HUES48 (cell line): ENCODE measurements at regions not wholly inside any gene's neighbourhood (a gene's known extent, or its start where the extent isn't known, plus 50 kb on each side); places are given as distances from the start of the nearest gene placed in this dataset.

ENCODE experiments used
- H3K27ac ChIP-seq: one replicate; pipeline ENCODE4 v1.7.0; 2013; ENCODE audit warnings: low read depth, low read length, inconsistent platforms
- H3K27me3 ChIP-seq: 2 replicates; pipeline ENCODE4 v1.6.1; 2013; ENCODE audit warnings: mild to moderate bottlenecking, low read length; ENCODE audit not compliant: control insufficient read depth, insufficient read depth
- H3K36me3 ChIP-seq: 2 replicates; pipeline ENCODE4 v1.6.1; 2013; ENCODE audit warnings: low read length; ENCODE audit not compliant: control insufficient read depth, insufficient read depth
- H3K4me1 ChIP-seq: 2 replicates; pipeline ENCODE4 v1.6.1; 2013; ENCODE audit warnings: mild to moderate bottlenecking, low read length; ENCODE audit not compliant: control insufficient read depth, insufficient read depth
- H3K4me3 ChIP-seq: 2 replicates; pipeline ENCODE4 v1.5.1; 2013; ENCODE audit warnings: mild to moderate bottlenecking, low read depth, low read length
- H3K9ac ChIP-seq: 2 replicates; pipeline ENCODE4 v1.6.1; 2013; ENCODE audit warnings: mild to moderate bottlenecking, low read depth, low read length, moderate library complexity
- H3K9me3 ChIP-seq: 2 replicates; pipeline ENCODE4 v1.6.1; 2013; ENCODE audit warnings: low read length; ENCODE audit not compliant: control insufficient read depth, insufficient read depth

DNA sequence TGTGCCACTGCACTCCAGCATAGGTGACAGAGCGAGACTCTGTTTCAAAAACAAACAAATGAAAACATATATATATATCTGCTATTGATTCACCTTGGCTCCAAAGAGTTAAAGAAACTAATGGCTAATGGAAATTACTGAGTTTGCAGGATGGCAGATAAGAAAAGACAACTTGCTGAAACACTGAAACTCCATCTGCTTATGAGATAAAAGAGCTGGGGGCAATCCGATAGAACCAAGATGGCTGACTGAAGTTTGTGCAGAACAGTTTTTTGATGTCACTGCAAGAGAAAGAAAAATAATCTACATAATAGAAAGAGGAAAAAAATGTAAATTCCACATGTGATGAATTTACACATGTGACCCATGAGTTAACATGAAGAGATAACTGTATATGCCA is 88.2 kb downstream of the LRATD1 start:
- H3K4me1 ChIP-seq = no peaks in the 10 kb centered on the region
- no peak overlapping the region for H3K9ac ChIP-seq
- no peaks in the 10 kb centered on the region for H3K9me3 ChIP-seq
- no peaks in the 10 kb centered on the region for H3K36me3 ChIP-seq
- H3K27ac ChIP-seq = no peak overlapping the region
- H3K27me3 ChIP-seq = no peaks in the 10 kb centered on the region
- no peak overlapping the region for H3K4me3 ChIP-seq

GRCh38 chr2:14722904-14723570 is 90.5 kb downstream of the LRATD1 start:
- Histone ChIP-seq H3K36me3 (no peaks in the 10 kb centered on the region), H3K9ac (no peak overlapping the region), H3K4me1 (no peaks in the 10 kb centered on the region), H3K27ac (no peak overlapping the region), H3K27me3 (no peaks in the 10 kb centered on the region), H3K4me3 (no peak overlapping the region), H3K9me3 (no peaks in the 10 kb centered on the region)

GRCh38 chr2:14723684-14724083 is 91.2 kb downstream of the LRATD1 start:
- no peaks in the 10 kb centered on the region for H3K9me3 ChIP-seq

DNA sequence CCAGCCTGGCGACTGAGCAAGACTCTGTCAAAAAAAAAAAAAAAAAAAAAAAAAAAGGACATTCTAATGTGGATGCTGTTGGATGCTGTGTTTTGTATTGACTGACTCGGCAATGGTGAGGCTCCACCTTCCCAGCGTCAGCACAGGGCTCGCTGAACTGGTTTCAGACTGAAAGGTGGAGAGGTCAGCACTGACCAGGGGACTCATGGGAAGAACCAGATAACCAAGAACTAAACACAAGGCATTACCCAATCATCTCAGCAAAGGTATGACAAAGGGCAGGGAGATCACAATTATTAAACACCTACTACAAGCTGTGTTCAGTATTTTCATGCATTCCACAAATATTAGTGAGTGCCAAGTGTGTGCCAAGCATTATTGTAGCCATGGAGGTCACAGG is 103.2 kb downstream of the LRATD1 start:
- Histone ChIP-seq H3K9me3 (no peaks in the 10 kb centered on the region), H3K9ac (no peak overlapping the region)

More at GRCh38 chr2:14723684-14724083, 91.2 kb downstream of the LRATD1 start:
- no peak overlapping the region for H3K9ac ChIP-seq
- no peaks in the 10 kb centered on the region for H3K27me3 ChIP-seq
- H3K27ac ChIP-seq = no peak overlapping the region
- H3K36me3 ChIP-seq = no peaks in the 10 kb centered on the region
- no peaks in the 10 kb centered on the region for H3K4me1 ChIP-seq
- no peak overlapping the region for H3K4me3 ChIP-seq

GRCh38 chr2:14737201-14737600 is 104.7 kb downstream of the LRATD1 start:
- H3K4me3 ChIP-seq = no peak overlapping the region
- no peak overlapping the region for H3K27ac ChIP-seq
- no peaks in the 10 kb centered on the region for H3K27me3 ChIP-seq
- no peaks in the 10 kb centered on the region for H3K4me1 ChIP-seq
- H3K9ac ChIP-seq = no peak overlapping the region
- H3K36me3 ChIP-seq = no peaks in the 10 kb centered on the region
- no peaks in the 10 kb centered on the region for H3K9me3 ChIP-seq

More for the DNA sequence above, 103.2 kb downstream of the LRATD1 start:
- Histone ChIP-seq H3K4me3 (no peak overlapping the region), H3K27ac (no peak overlapping the region), H3K27me3 (no peaks in the 10 kb centered on the region), H3K4me1 (no peaks in the 10 kb centered on the region), H3K36me3 (no peaks in the 10 kb centered on the region)

GRCh38 chr2:14743861-14744260 is 111.3 kb downstream of the LRATD1 start:
- H3K4me1 ChIP-seq = no peaks in the 10 kb centered on the region
- H3K9me3 ChIP-seq = peaks cover 18% of the 10 kb centered on the region
- no peak overlapping the region for H3K9ac ChIP-seq
- no peaks in the 10 kb centered on the region for H3K27me3 ChIP-seq
- H3K27ac ChIP-seq = no peak overlapping the region
- H3K36me3 ChIP-seq = no peaks in the 10 kb centered on the region
- H3K4me3 ChIP-seq = no peak overlapping the region

GRCh38 chr2:14745288-14746076 is 113.0 kb downstream of the LRATD1 start:
- no peaks in the 10 kb centered on the region for H3K27me3 ChIP-seq
- H3K4me3 ChIP-seq = no peak overlapping the region
- no peak overlapping the region for H3K27ac ChIP-seq
- no peak overlapping the region for H3K9ac ChIP-seq
- H3K36me3 ChIP-seq = no peaks in the 10 kb centered on the region
- H3K9me3 ChIP-seq = peaks cover 18% of the 10 kb centered on the region
- no peaks in the 10 kb centered on the region for H3K4me1 ChIP-seq

GRCh38 chr2:14746133-14746532 is 113.6 kb downstream of the LRATD1 start:
- Histone ChIP-seq H3K9ac (no peak overlapping the region), H3K9me3 (peaks cover 18% of the 10 kb centered on the region), H3K36me3 (no peaks in the 10 kb centered on the region), H3K4me1 (no peaks in the 10 kb centered on the region), H3K4me3 (no peak overlapping the region), H3K27ac (no peak overlapping the region), H3K27me3 (no peaks in the 10 kb centered on the region)

GRCh38 chr2:14747447-14747846 is 114.9 kb downstream of the LRATD1 start:
- Histone ChIP-seq H3K9ac (no peak overlapping the region), H3K27ac (no peak overlapping the region), H3K4me3 (no peak overlapping the region), H3K27me3 (no peaks in the 10 kb centered on the region), H3K36me3 (no peaks in the 10 kb centered on the region), H3K9me3 (peaks cover 18% of the 10 kb centered on the region), H3K4me1 (no peaks in the 10 kb centered on the region)

DNA sequence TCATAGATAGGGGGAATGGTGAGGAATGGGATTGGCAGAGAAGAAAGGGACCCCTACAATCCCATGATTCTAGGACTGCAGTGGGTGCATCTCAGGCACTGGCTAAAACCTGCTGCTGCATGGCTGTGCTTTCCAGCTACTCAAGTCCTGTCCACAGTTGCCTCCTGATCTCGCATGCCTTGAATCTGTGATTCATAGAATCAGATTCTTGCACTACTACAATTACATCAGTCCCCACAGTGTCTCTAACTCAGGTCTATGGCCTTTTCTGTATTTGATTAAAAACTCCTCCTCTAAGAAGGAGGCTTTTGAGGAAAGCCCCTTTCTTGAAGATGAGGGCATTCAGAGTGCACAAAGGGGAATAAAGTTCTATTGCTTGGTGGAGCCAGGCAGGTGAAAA is 117.4 kb downstream of the LRATD1 start:
- Histone ChIP-seq H3K4me1 (no peaks in the 10 kb centered on the region), H3K9ac (no peak overlapping the region), H3K27me3 (no peaks in the 10 kb centered on the region), H3K9me3 (peaks cover 18% of the 10 kb centered on the region), H3K4me3 (no peak overlapping the region), H3K27ac (no peak overlapping the region), H3K36me3 (no peaks in the 10 kb centered on the region)

- H3K27ac ChIP-seq = no peak overlapping the region
- H3K4me1 ChIP-seq = no peaks in the 10 kb centered on the region
- H3K36me3 ChIP-seq = no peaks in the 10 kb centered on the region
- peaks cover 18% of the 10 kb centered on the region for H3K9me3 ChIP-seq
- H3K27me3 ChIP-seq = no peaks in the 10 kb centered on the region
- no peak overlapping the region for H3K9ac ChIP-seq
- H3K4me3 ChIP-seq = no peak overlapping the region
These were observed 117.9 kb downstream of the LRATD1 start for GRCh38 chr2:14750433-14750832.
